Progenitor cell of endocrine pancreas (in vitro differentiated cells): ENCODE measurements at regions not wholly inside any gene's neighbourhood (a gene's known extent, or its start where the extent isn't known, plus 50 kb on each side); places are given as distances from the start of the nearest gene placed in this dataset.
"Not testable (repeated sequence)": the region's sequence is repeated elsewhere in the genome, so short reads cannot be mapped to it uniquely, and the experiment has no call there.

Source experiments
- DNase-seq: peaks from one replicate; pipeline ENCODE4 v3.0.0; 2021; ENCODE audit warnings: low spot score; ENCODE audit not compliant: unreplicated experiment
- H3K27ac Mint-ChIP-seq: 2 replicates; pipeline ENCODE4 v1.8.0; 2021; ENCODE audit warnings: mild to moderate bottlenecking, moderate library complexity, mixed read lengths
- H3K27me3 Mint-ChIP-seq: 2 replicates; pipeline ENCODE4 v1.8.0; 2021; ENCODE audit warnings: mixed read lengths
- H3K36me3 Mint-ChIP-seq: 2 replicates; pipeline ENCODE4 v1.8.0; 2022; ENCODE audit warnings: mixed read lengths; ENCODE audit not compliant: insufficient read depth
- H3K4me1 Mint-ChIP-seq: 2 replicates; pipeline ENCODE4 v1.8.0; 2021; ENCODE audit warnings: low read depth, mixed read lengths
- H3K4me3 Mint-ChIP-seq: 2 replicates; pipeline ENCODE4 v1.8.0; 2021; ENCODE audit warnings: low read depth, mild to moderate bottlenecking, moderate library complexity, mixed read lengths
- H3K9me3 Mint-ChIP-seq: 2 replicates; pipeline ENCODE4 v1.8.0; 2021; ENCODE audit warnings: low read depth, mixed read lengths
- CTCF ChIP-seq: fragments of 200-600 bp; sonication (generic); IDR thresholded peaks from one replicate; pipeline ENCODE4 v1.5.0; 2021; ENCODE audit warnings: antibody characterized with exemption, mild to moderate bottlenecking; ENCODE audit not compliant: unreplicated experiment

- Mint-ChIP-seq H3K27ac (no peak overlapping the region), H3K4me3 (no peak overlapping the region), H3K36me3 (no peaks in the 10 kb centered on the region), H3K4me1 (no peaks in the 10 kb centered on the region), H3K27me3 (no peaks in the 10 kb centered on the region), H3K9me3 (no peaks in the 10 kb centered on the region)
- TF ChIP-seq CTCF: no peak
- no peak for DNase-seq
Observed at GRCh38 chr6:92967362-92967761, 452.0 kb downstream of the EPHA7 start.

- Mint-ChIP-seq H3K4me1 (no peaks in the 10 kb centered on the region), H3K9me3 (peaks cover 15% of the 10 kb centered on the region), H3K27ac (no peak overlapping the region), H3K36me3 (peaks cover 4% of the 10 kb centered on the region), H3K4me3 (no peak overlapping the region), H3K27me3 (no peaks in the 10 kb centered on the region)
- no peak for DNase-seq
- no peak for TF ChIP-seq CTCF
Observed at GRCh38 chr6:92962846-92963245, 456.5 kb downstream of the EPHA7 start.

- H3K9me3 Mint-ChIP-seq: peaks cover 18% of the 10 kb centered on the region
- H3K27me3 Mint-ChIP-seq, DNase-seq, H3K36me3 Mint-ChIP-seq, H3K27ac Mint-ChIP-seq, H3K4me3 Mint-ChIP-seq, H3K4me1 Mint-ChIP-seq: not testable (repeated sequence)
Observed at GRCh38 chr6:92952111-92952510, 467.2 kb downstream of the EPHA7 start.

GRCh38 chr6:92945799-92946198 lies 473.6 kb downstream of the EPHA7 start:
- peaks cover 3% of the 10 kb centered on the region for H3K4me1 Mint-ChIP-seq
- no peaks in the 10 kb centered on the region for H3K36me3 Mint-ChIP-seq
- no peak overlapping the region for H3K4me3 Mint-ChIP-seq
- no peak for TF ChIP-seq CTCF
- no peak for DNase-seq
- H3K27ac Mint-ChIP-seq: no peak overlapping the region
- no peaks in the 10 kb centered on the region for H3K9me3 Mint-ChIP-seq
- peaks cover 2% of the 10 kb centered on the region for H3K27me3 Mint-ChIP-seq

- TF ChIP-seq CTCF: no peak
- Mint-ChIP-seq H3K4me1 (peaks cover 3% of the 10 kb centered on the region), H3K4me3 (no peak overlapping the region), H3K36me3 (no peaks in the 10 kb centered on the region), H3K27ac (no peak overlapping the region), H3K27me3 (peaks cover 2% of the 10 kb centered on the region), H3K9me3 (no peaks in the 10 kb centered on the region)
- DNase-seq: no peak
Observed at GRCh38 chr6:92944132-92944531, 475.2 kb downstream of the EPHA7 start.

- no peak overlapping the region for H3K4me3 Mint-ChIP-seq
- H3K4me1 Mint-ChIP-seq: peaks cover 3% of the 10 kb centered on the region
- no peak overlapping the region for H3K27ac Mint-ChIP-seq
- peaks cover 2% of the 10 kb centered on the region for H3K27me3 Mint-ChIP-seq
- no peak for TF ChIP-seq CTCF
- H3K36me3 Mint-ChIP-seq: no peaks in the 10 kb centered on the region
- H3K9me3 Mint-ChIP-seq: no peaks in the 10 kb centered on the region
- no peak for DNase-seq
Observed at GRCh38 chr6:92942549-92942948, 476.8 kb downstream of the EPHA7 start.
